OCI-M1 (cell line): ENCODE measurements at regions not wholly inside any gene's neighbourhood (a gene's known extent, or its start where the extent isn't known, plus 50 kb on each side); places are given as distances from the start of the nearest gene placed in this dataset.
"Not testable (repeated sequence)": the region's sequence is repeated elsewhere in the genome, so short reads cannot be mapped to it uniquely, and the experiment has no call there.

Experiments
- DNase-seq: peaks from one replicate; lab custom pipeline; 2025; lab: John Stamatoyannopoulos, UW

GRCh38 chr4:123159479-123159878 is 237.1 kb upstream of the NUDT6 start:
- no peak for DNase-seq

- DNase-seq: no peak
These were observed 233.7 kb upstream of the SPRY1 start for GRCh38 chr4:123162859-123163258.

GRCh38 chr4:123163501-123163900 is 233.1 kb upstream of the SPRY1 start:
- DNase-seq: no peak

- peak; percentile 24 for DNase-seq
These were observed 230.6 kb upstream of the SPRY1 start for GRCh38 chr4:123166023-123166422.

- peak; percentile 10 for DNase-seq
These were observed 228.7 kb upstream of the SPRY1 start for GRCh38 chr4:123167931-123168330.

GRCh38 chr4:123168812-123169211 is 227.8 kb upstream of the SPRY1 start:
- DNase-seq: no peak

- DNase-seq: no peak
These were observed 225.8 kb upstream of the SPRY1 start for GRCh38 chr4:123170843-123171242.

GRCh38 chr4:123176605-123177004 is 220.0 kb upstream of the SPRY1 start:
- peak; percentile 52 for DNase-seq

- DNase-seq: peak; percentile 19
These were observed 214.3 kb upstream of the SPRY1 start for GRCh38 chr4:123182289-123182688.

- no peak for DNase-seq
These were observed 213.3 kb upstream of the SPRY1 start for GRCh38 chr4:123183308-123183707.

- DNase-seq: not testable (repeated sequence)
These were observed 212.8 kb upstream of the SPRY1 start for GRCh38 chr4:123183754-123184153.

- no peak for DNase-seq
These were observed 209.9 kb upstream of the SPRY1 start for GRCh38 chr4:123186731-123187130.

GRCh38 chr4:123190176-123190575 is 206.4 kb upstream of the SPRY1 start:
- DNase-seq: no peak

GRCh38 chr4:123191728-123192127 is 204.9 kb upstream of the SPRY1 start:
- DNase-seq: no peak

- DNase-seq: no peak
These were observed 202.7 kb upstream of the SPRY1 start for GRCh38 chr4:123193802-123194367.

- DNase-seq: no peak
These were observed 197.9 kb upstream of the SPRY1 start for GRCh38 chr4:123198706-123199105.

GRCh38 chr4:123200051-123200940 is 196.3 kb upstream of the SPRY1 start:
- no peak for DNase-seq

GRCh38 chr4:123204737-123205136 is 191.9 kb upstream of the SPRY1 start:
- no peak for DNase-seq

GRCh38 chr4:123206016-123206415 is 190.6 kb upstream of the SPRY1 start:
- DNase-seq: no peak

GRCh38 chr4:123209436-123209835 is 187.2 kb upstream of the SPRY1 start:
- no peak for DNase-seq

GRCh38 chr4:123215536-123215935 is 181.1 kb upstream of the SPRY1 start:
- no peak for DNase-seq

- no peak for DNase-seq
These were observed 180.1 kb upstream of the SPRY1 start for GRCh38 chr4:123216543-123216942.

GRCh38 chr4:123216946-123217345 is 179.6 kb upstream of the SPRY1 start:
- DNase-seq: peak; percentile 36

GRCh38 chr4:123217664-123218063 is 178.9 kb upstream of the SPRY1 start:
- no peak for DNase-seq
